NCI-H82 treated with DMSO at 0.1 percent for 48 hours (cell line): ENCODE measurements at regions not wholly inside any gene's neighbourhood (a gene's known extent, or its start where the extent isn't known, plus 50 kb on each side); places are given as distances from the start of the nearest gene placed in this dataset.
"Not testable (repeated sequence)": the region's sequence is repeated elsewhere in the genome, so short reads cannot be mapped to it uniquely, and the experiment has no call there.

Source experiments
- DNase-seq: peaks from one replicate; lab custom pipeline; 2025; ENCODE audit not compliant: unreplicated experiment; lab: John Stamatoyannopoulos, UW

GRCh38 chr19:27890206-27890605, 1322.7 kb downstream of the UQCRFS1 start:
- no peak for DNase-seq

- DNase-seq: no peak
These were observed 1323.8 kb downstream of the UQCRFS1 start for GRCh38 chr19:27889156-27889555.

DNA sequence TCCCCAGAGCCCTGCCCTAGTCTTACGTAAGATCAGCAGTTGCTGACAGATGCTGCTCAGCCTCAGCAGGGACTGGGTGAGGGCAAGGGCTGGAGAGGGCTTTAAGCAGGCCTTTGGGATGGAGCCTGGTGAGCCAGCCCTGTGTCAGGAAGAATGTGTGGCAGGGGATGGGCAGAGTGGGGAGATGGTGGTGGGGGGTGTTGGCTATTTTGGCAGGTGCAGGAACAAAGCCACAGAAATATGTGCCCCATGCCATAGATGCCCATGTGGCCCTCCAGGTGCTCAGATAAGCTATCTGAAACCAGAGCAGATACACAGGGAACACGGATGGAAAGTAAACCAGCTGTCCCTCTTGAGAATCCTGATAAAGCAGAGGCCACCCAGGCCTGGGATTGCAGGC, 1325.0 kb downstream of the UQCRFS1 start:
- DNase-seq: no peak

- no peak for DNase-seq
These were observed 1327.6 kb downstream of the UQCRFS1 start for GRCh38 chr19:27885359-27885758.

GRCh38 chr19:27884376-27884775, 1328.6 kb downstream of the UQCRFS1 start:
- no peak for DNase-seq

- no peak for DNase-seq
These were observed 1331.7 kb downstream of the UQCRFS1 start for GRCh38 chr19:27881213-27881612.

- DNase-seq: no peak
These were observed 1335.9 kb downstream of the UQCRFS1 start for GRCh38 chr19:27876976-27877512.

- no peak for DNase-seq
These were observed 1336.5 kb downstream of the UQCRFS1 start for GRCh38 chr19:27876489-27876888.

- no peak for DNase-seq
These were observed 1340.6 kb downstream of the UQCRFS1 start for GRCh38 chr19:27872370-27872769.

DNA sequence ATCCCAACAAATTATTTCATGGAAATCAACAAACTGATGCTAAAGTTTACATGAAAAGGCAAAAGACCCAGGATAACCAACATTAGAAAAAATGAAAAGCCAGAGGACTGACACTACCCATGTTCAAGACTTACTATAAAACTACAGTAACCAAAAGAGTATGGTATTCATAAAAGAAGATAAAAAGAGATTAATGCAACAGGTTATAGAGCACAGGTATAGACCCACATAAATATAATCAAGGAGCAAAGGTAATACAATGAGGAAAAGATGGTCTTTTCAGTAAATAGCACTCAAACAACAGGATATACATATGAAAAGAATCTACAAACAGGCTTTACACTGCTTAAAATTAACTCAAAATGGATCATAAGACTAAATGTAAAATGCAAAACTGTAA, 1342.7 kb downstream of the UQCRFS1 start:
- no peak for DNase-seq

- DNase-seq: no peak
These were observed 1344.9 kb downstream of the UQCRFS1 start for GRCh38 chr19:27868007-27868406.

DNA sequence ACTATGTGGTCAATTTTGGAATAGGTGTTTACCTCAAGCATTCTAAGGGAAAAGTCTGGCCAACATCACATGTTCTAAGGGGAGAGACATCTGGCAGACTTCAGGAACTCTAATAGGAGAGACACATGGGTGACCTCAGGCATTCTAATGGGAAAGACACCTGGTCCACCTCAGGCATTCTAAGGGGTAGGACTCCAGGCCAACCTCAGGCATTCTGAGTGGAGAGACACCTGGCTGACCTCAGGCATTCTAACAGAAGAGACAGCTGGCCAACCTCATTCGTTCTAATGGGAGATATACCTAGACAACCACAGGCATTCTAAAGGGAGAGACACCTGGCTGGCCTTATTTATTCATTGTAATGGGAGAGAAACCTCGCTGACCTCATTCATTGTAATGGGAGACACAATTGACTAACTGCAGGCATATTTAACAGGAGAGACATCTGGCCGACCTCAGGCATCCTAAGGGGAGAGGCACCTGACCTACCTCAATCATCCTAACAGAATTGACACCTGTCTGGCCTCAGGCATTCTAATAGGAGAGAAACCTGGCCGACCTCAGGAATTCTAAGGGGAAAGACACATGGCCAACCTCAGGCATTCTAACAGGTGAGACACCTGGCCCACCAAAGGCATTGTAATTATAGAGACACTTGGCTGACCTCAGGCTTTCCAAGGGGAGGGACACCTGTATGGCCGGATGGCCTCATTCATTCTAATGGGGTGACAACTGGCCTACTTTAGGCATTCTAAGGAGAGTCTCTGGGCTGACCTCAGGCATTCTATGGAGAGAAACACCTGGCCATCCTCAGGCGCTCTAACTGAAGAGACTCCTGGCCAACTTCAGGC, 1346.8 kb downstream of the UQCRFS1 start:
- no peak for DNase-seq

DNA sequence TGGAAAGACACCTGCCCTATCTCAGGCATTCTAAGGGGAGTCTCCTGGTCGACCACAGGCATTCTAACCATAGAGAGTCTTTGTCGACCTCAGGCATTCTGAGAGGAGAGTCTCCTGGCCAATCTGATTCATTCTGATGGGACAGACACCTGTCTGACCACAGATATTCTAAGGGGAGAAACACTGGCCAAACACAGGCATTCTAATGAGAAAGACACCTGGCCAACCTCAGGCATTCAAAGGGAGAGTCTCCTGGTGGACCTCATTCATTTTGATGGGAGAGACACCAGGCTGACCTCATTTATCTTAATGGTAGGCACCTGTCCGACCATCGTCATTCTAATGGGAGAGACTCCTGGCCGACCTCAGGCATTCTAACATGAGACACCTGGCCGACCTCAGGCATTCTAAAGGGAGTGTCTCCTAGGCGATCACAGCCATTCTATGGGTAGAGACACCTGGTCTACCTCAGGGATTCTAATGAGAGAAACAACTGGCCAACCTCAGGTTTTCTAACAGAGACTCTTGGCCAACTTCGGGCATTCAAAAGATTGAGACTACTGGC, 1351.5 kb downstream of the UQCRFS1 start:
- no peak for DNase-seq

- no peak for DNase-seq
These were observed 1352.5 kb downstream of the UQCRFS1 start for GRCh38 chr19:27860309-27860934.

DNA sequence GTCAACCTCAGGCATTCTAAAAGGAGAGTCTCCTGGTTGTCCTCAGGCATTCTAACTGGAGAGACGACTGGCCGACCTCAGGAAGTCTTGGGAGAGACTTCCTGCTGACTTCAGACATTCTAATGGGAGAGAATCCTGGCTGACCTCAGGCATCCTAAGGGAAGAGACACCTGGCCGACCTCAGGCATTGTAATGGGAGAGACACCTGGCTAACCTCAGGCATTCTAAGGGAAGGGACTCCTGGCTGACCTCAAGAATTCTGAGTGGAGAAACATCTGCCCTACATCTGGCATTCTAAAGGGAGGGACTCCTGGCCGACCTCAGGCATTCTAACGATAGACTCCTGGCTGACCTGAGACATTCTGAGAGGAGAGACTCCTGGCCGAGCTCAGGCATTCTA, 1353.3 kb downstream of the UQCRFS1 start:
- DNase-seq: no peak

- DNase-seq: no peak
These were observed 1353.9 kb downstream of the UQCRFS1 start for GRCh38 chr19:27858981-27859581.

- not testable (repeated sequence) for DNase-seq
These were observed 1360.0 kb downstream of the UQCRFS1 start for GRCh38 chr19:27852931-27853330.

DNA sequence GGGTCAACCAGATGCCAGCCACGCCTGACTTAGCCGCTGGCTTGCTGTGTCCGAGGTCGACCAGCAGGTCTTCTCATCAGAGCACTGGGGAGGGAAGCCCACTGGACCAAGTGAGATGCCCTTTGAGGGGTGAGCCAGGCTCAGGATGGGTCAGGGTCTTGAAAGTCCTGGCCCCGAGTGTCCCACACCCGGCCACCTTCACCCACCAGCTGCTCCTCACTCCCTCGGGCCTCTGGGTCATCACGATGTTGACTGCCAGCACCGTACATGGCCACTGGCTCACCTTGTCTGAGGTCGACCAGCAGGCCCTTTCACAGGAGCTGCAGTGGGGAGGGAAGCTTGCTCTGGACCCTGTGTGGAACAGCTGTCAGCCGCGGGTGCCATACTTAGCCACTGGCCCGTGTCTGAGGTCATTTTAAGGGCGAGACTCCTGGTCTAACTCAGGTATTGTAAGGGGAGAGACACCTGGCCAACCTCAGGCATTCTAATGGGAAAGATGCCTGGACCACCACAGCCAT, 1361.3 kb downstream of the UQCRFS1 start:
- DNase-seq: no peak

DNA sequence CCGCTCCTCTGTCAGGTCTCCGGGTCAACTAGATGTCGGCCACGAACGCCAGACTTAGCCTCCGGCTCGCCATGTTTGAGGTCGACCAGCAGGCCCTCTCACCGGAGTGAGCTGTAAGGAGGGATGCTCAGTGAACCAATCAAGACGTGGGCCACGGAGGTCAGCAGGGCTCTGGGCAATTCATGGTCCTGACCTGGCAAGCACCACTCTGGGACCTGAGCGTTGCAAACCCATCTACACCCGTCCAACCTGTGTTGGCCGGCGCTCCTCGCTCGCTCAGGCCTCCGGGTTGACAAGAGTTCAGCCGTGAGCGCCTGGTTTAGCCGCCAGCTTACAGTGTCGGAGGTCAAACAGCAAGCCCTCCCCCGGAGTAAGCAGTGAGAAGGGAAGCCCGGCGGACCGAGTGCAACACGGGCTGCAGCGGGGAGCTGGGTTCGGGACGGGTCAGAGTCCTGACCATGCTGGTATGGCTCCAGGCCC, 1361.9 kb downstream of the UQCRFS1 start:
- no peak for DNase-seq

DNA sequence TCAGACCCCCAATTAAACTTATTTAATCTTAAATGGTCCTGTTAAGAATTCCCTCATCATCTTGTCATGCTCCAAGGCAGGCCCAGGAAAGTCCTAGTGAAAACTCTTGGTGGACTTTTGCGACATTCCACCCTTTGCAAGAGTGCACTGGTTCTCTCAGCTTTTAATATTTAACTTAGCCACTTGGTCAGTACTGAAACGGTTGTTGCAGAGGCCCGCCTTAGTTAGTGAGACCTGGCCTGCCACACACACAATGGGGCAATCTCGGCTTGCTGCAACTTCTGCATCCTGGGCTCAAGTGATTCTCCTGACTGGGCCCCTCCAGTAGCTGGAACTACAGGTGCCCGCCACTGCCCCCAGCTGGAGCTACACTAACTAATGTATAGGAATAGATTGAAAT, 1366.0 kb downstream of the UQCRFS1 start:
- no peak for DNase-seq

- peak; percentile 96 for DNase-seq
These were observed 1368.7 kb downstream of the UQCRFS1 start for GRCh38 chr19:27844261-27844660.
